GM13976 (cell line): ENCODE measurements at regions not wholly inside any gene's neighbourhood (a gene's known extent, or its start where the extent isn't known, plus 50 kb on each side); places are given as distances from the start of the nearest gene placed in this dataset.

Source experiments
- DNase-seq: peaks from one replicate; pipeline ENCODE4 v3.0.0; 2012; ENCODE audit warnings: low spot score
- in situ Hi-C: fragments of 300-500 bp; cut with MboI; formaldehyde crosslinking; loops from one replicate; pipeline ENCODE4 v1.12.0; 2022; ENCODE audit warnings: low sequenced_read_pairs, mixed read lengths, inconsistent platforms; ENCODE audit not compliant: unreplicated experiment
- TF ChIP-seq, protein P1 (sequence below): IDR thresholded peaks from 2 replicates; pipeline ENCODE4 v1.5.1; 2012; ENCODE audit warnings: borderline replicate concordance, mild to moderate bottlenecking; ENCODE audit not compliant: insufficient read depth; ENCODE audit errors: extremely low read depth, missing control alignments, control extremely low read depth

DNA sequence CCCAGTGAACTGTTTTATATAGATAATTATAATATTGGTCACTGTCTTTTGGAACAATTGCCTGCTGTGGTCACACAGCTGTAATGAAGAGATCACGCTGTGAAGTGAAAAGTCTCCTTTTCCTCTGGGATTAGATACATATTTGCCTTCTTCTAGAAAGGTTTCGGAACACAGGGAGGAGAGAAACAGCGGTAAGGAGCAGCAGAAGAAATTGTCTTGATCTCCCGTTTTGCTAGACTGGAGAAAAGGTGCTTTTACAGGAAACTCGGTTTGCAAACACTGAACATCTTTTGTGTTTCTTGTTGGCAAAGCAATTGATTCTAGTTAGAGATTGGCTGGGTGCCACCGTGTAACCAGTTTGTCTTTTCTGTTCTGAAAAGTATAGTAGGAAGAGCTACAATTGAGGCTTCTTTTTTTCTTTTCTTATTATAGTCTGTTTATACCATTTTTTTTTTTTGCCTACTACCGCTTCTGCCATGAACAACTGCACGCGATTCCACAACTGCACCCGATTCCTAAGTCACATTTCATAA lies 404.1 kb upstream of the ID4 start:
- in situ Hi-C loops = no loop called here
- no peak for DNase-seq
- TF ChIP-seq, protein P1, sequence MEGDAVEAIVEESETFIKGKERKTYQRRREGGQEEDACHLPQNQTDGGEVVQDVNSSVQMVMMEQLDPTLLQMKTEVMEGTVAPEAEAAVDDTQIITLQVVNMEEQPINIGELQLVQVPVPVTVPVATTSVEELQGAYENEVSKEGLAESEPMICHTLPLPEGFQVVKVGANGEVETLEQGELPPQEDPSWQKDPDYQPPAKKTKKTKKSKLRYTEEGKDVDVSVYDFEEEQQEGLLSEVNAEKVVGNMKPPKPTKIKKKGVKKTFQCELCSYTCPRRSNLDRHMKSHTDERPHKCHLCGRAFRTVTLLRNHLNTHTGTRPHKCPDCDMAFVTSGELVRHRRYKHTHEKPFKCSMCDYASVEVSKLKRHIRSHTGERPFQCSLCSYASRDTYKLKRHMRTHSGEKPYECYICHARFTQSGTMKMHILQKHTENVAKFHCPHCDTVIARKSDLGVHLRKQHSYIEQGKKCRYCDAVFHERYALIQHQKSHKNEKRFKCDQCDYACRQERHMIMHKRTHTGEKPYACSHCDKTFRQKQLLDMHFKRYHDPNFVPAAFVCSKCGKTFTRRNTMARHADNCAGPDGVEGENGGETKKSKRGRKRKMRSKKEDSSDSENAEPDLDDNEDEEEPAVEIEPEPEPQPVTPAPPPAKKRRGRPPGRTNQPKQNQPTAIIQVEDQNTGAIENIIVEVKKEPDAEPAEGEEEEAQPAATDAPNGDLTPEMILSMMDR = no peak

DNA sequence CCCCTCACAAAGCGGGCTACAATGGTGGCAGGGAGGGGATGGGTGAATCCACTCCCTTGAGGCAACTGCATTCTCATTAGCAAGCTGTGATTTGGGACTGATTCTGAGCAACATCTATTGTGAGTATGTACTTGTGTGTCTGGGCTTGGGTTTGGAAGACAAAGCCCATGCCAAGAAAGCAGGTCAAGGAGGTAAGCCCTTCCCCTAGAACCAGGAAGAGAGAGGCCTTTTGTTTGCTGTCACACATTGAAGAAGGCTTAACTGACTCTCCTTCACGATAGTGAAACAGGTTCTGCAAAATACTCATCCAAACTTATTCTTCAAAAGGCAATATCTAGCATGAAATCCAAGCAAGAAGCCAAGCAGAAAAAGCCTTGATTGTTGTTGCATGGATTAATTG lies 403.1 kb upstream of the ID4 start:
- TF ChIP-seq, protein P1 = no peak
- DNase-seq = no peak
- in situ Hi-C loops = no loop called here

DNA sequence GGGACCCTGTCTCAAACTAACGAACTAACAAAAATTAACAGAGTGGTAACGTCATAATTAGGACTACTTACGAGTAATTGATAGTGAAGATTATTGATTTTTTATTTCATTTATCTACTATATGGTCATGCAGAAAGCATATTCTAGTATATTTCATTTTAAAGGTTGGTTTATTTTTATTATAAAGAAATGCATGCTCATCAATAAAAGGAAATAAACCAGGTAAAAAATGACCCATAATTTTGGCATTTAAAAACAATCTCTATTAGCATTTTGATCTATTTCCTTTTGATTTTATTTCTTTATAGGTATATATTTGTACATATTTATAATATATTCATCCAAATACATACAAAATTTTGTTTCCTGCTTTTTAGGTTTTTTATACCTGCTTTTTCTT lies 401.4 kb upstream of the ID4 start:
- DNase-seq = no peak
- in situ Hi-C loops = no loop called here
- TF ChIP-seq, protein P1 = no peak

DNA sequence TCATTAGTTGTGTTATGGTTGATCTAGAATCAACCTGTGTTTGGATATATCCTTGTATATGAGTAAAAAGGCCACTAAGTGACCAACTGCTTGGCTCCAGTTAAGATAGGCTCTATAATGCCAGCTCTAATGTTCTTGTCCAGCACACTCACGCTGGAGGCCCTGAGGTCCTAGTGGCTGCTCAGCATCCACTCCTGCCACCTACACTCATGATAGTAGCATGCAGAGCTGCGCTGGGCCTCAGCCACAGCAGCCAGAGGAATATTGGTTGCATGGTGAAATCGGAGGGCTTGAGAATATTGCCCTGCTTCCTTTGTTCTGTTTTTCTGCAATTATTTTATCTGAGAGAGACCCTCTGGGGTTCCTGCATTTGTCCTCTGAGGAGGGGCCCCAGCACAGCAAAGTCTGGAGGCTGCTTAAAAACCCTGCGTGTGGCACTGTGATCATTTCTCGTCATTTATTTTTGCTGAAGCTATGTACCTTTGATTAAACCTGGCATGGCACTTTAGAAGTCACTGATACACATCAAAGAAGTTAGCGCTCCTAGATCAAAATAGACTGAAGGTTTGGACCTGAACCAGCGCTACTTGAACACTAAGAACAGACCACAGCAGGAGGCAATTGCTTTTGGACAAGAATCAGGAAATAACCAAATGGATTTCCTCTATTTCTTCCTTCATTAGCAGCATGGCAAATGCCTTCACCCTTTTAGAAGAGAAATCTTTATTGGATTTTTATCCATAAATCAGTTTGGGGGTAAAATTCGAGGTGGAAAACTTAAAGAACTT lies 398.4 kb upstream of the ID4 start:
- in situ Hi-C loops = no loop called here
- TF ChIP-seq, protein P1 = no peak
- DNase-seq = no peak

DNA sequence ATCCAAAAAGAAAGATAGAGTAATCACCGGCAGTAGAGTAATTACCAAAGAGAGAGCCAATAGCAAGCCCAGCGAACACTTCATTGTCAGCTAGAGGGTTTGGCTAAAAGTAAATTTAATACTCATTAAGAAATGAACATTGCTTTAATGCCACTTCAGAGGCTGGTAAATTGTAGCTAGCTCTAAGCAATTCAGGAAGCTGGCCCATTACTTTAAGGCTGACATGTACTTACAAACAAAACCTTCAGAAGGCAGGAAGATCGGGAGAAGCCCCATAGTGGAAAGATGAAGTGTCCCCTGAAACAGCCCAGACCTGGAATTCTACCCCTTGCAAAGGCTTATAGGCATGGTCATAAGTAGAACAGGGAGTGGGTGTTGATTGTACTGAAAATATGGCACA lies 396.6 kb upstream of the ID4 start:
- TF ChIP-seq, protein P1 = no peak
- no peak for DNase-seq

DNA sequence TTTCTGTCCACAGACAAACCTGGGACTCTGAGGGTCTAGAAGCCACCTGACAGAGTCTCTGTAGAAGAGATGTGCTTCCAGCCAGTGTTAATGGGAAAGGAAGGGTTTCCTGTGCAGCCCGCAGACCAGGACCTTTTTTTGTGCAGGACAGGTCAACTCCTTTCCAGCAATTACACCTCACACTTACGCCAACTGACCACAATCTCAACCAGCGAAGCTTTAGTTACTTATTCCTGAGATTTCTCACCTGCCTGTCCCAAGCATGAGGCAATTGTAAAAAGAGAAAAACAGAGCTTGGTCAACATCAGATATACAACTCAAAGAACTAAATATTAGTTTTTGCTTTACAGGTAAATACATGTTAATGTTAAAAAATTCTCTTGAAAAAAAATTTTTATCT lies 393.8 kb upstream of the ID4 start:
- in situ Hi-C loops = no loop called here
- no peak for DNase-seq
- TF ChIP-seq, protein P1 = no peak

More for the DNA sequence above, 396.6 kb upstream of the ID4 start:
- in situ Hi-C loops = no loop called here
